Keratinocyte (primary cell): ENCODE measurements at regions not wholly inside any gene's neighbourhood (a gene's known extent, or its start where the extent isn't known, plus 50 kb on each side); places are given as distances from the start of the nearest gene placed in this dataset.

Source experiments
- CTCF ChIP-seq, 3 experiments: IDR thresholded peaks in 1 of 3; conservative IDR thresholded peaks in 1 of 3; optimal IDR thresholded peaks in 1 of 3; 2 replicates in 2 of 3; 3 replicates in 1 of 3; pipeline versions ENCODE3 to v1.5.1; 2011; ENCODE audit warnings: low read length in 3 of 3, mild to moderate bottlenecking in 3 of 3, moderate library complexity in 2 of 3, control low read depth in 1 of 3, inconsistent platforms in 1 of 3; ENCODE audit not compliant: insufficient read depth in 2 of 3; ENCODE audit errors: extremely low read depth in 1 of 3
- EZH2 ChIP-seq: IDR thresholded peaks from one replicate; pipeline ENCODE4 v1.6.1; 2012; ENCODE audit warnings: inconsistent platforms, mild to moderate bottlenecking, low read length, moderate library complexity

GRCh38 chr11:70603756-70604211, 205.5 kb downstream of the CTTN start:
- TF ChIP-seq CTCF (optimal IDR thresholded peaks at IDR 0.05 in 1 of 3, IDR thresholded peaks at IDR 0.05 in 1 of 3, conservative IDR thresholded peaks at IDR 0.05 in 1 of 3; ENCODE audit: extremely low read depth in 1 of 3, insufficient read depth in 2 of 3, low read length in 3 of 3) (no peak), EZH2 (no peak)
